ENCODE measurements at regions not wholly inside any gene's neighbourhood (a gene's known extent, or its start where the extent isn't known, plus 50 kb on each side); places are given as distances from the start of the nearest gene placed in this dataset.
A peak's percentile ranks its signal among the peaks of the same experiment; 100 is the strongest.

DNA sequence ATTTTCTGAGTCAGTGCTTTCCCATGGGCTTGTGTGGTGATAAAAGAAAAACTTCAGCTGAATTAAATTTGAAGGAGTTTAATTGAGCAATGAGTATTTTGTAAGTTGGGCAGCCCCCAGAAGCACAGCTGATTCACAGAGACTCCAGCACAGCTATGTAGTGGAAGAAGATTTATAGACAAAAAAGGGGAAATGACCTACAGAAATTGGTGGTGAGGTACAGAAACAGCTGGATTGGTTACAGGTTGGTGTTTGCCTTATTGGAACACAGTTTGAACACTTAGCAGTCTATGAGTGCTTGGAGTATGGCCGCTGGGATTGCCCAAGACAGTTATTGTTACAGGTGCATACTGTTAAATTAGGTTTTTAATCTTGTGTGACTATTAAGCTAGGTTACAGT is 96.9 kb upstream of the PTPRK start:
- Histone ChIP-seq H3K27me3 (ENCODE audit: control insufficient read depth, insufficient read depth, low read length) (no peaks in the 10 kb centered on the region), H3K36me3 (ENCODE audit: control insufficient read depth, insufficient read depth, low read length) (no peaks in the 10 kb centered on the region), H3K9me3 (ENCODE audit: control insufficient read depth, insufficient read depth, low read length) (peaks cover 3% of the 10 kb centered on the region), H3K27ac (ENCODE audit: low read depth, low read length) (no peak overlapping the region), H3K4me1 (ENCODE audit: control insufficient read depth, insufficient read depth, low read length) (no peaks in the 10 kb centered on the region), H3K4me3 (ENCODE audit: low read depth, low read length) (no peak overlapping the region)
- no CpG with 5 or more reads among the region's 1 CpG for WGBS (ENCODE audit: insufficient coverage)
- no peak for DNase-seq (ENCODE audit: low read depth in 4 of 6, low spot score in 6 of 6)

- Histone ChIP-seq H3K4me3 (ENCODE audit: low read depth, low read length) (no peak overlapping the region), H3K27ac (ENCODE audit: low read depth, low read length) (no peak overlapping the region), H3K27me3 (ENCODE audit: control insufficient read depth, insufficient read depth, low read length) (no peaks in the 10 kb centered on the region), H3K36me3 (ENCODE audit: control insufficient read depth, insufficient read depth, low read length) (no peaks in the 10 kb centered on the region), H3K9me3 (ENCODE audit: control insufficient read depth, insufficient read depth, low read length) (peaks cover 3% of the 10 kb centered on the region), H3K4me1 (ENCODE audit: control insufficient read depth, insufficient read depth, low read length) (no peaks in the 10 kb centered on the region)
- no peak for DNase-seq (ENCODE audit: low read depth in 4 of 6, low spot score in 6 of 6)
Measured at GRCh38 chr6:128616342-128616741, 95.9 kb upstream of the PTPRK start.

DNA sequence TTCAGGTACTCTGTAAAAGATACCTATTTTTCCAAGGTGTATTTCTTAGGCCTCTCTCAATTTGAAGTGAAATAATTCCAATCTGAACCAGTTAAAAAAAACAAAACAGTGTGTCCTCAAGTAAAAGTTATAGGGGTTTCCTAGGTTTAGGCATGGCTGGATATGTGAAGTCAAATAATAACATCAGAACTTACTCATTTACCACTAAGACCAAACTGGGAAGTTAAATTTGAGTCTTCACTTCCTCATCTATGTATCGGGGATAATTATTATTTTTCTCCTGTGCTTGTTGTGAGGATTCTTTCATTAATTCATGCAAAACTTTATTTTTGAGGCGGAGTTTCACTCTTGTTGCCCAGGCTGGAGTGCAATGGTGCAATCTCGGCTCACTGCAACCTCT is 86.2 kb upstream of the PTPRK start:
- Histone ChIP-seq H3K4me3 (ENCODE audit: low read depth, low read length) (no peak overlapping the region), H3K9me3 (ENCODE audit: control insufficient read depth, insufficient read depth, low read length) (no peaks in the 10 kb centered on the region), H3K36me3 (ENCODE audit: control insufficient read depth, insufficient read depth, low read length) (no peaks in the 10 kb centered on the region), H3K4me1 (ENCODE audit: control insufficient read depth, insufficient read depth, low read length) (no peaks in the 10 kb centered on the region), H3K27ac (ENCODE audit: low read depth, low read length) (no peak overlapping the region), H3K27me3 (ENCODE audit: control insufficient read depth, insufficient read depth, low read length) (no peaks in the 10 kb centered on the region)
- DNase-seq (ENCODE audit: low read depth in 4 of 6, low spot score in 6 of 6): no peak
- no CpG with 5 or more reads among the region's 3 CpGs for WGBS (ENCODE audit: insufficient coverage)

DNA sequence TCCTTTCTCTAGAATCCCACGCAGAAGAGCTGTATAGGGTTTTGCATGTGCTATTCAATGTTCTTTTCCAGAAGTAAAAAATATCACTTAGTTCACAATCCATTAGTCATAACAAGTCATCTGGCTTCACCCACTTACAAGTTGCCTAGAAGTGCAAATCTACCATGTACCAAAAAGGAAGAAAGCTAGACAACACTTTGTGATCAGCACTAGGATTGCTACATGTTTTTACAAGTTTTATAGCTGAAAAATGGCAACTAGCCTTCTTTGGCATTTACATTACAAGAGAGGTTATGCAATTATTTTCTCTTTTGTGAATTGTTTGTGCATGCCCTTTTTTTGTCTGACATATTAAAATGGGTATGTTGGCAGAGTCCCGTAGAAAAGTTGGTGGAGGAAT is 85.6 kb upstream of the PTPRK start:
- no peak overlapping the region for H3K4me3 ChIP-seq (ENCODE audit: low read depth, low read length)
- H3K27me3 ChIP-seq (ENCODE audit: control insufficient read depth, insufficient read depth, low read length): no peaks in the 10 kb centered on the region
- H3K36me3 ChIP-seq (ENCODE audit: control insufficient read depth, insufficient read depth, low read length): no peaks in the 10 kb centered on the region
- DNase-seq (ENCODE audit: low read depth in 4 of 6, low spot score in 6 of 6): no peak
- H3K4me1 ChIP-seq (ENCODE audit: control insufficient read depth, insufficient read depth, low read length): no peaks in the 10 kb centered on the region
- H3K27ac ChIP-seq (ENCODE audit: low read depth, low read length): no peak overlapping the region
- no peaks in the 10 kb centered on the region for H3K9me3 ChIP-seq (ENCODE audit: control insufficient read depth, insufficient read depth, low read length)
- WGBS (ENCODE audit: insufficient coverage): no CpG with 5 or more reads among the region's 2 CpGs

DNA sequence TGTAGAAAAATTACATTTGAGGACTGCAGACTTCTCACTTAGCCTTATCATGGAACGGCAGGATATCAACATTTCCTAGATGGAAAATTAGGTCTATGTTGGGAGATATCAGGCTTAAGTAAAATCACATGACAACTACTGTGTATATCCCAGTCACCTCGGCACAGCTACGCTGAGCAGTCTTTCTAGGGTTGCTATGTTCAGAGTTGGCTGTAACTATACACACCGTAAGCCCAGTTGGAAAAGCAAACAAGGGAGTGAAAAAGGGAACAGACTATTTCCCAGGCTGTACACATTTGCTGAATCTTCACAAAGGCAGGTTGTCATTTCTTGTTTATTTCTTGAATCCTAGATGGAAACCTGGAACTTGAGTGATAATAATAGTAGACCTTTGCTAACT is 80.7 kb upstream of the PTPRK start:
- H3K9me3 ChIP-seq (ENCODE audit: control insufficient read depth, insufficient read depth, low read length): no peaks in the 10 kb centered on the region
- 60% methylated on average over 3 of the region's 4 CpGs for WGBS (ENCODE audit: insufficient coverage)
- no peak overlapping the region for H3K27ac ChIP-seq (ENCODE audit: low read depth, low read length)
- peak in 1 of 6 donors; percentile 16 for DNase-seq (ENCODE audit: low read depth in 4 of 6, low spot score in 6 of 6)
- H3K4me3 ChIP-seq (ENCODE audit: low read depth, low read length): no peak overlapping the region
- no peaks in the 10 kb centered on the region for H3K27me3 ChIP-seq (ENCODE audit: control insufficient read depth, insufficient read depth, low read length)
- no peaks in the 10 kb centered on the region for H3K4me1 ChIP-seq (ENCODE audit: control insufficient read depth, insufficient read depth, low read length)
- H3K36me3 ChIP-seq (ENCODE audit: control insufficient read depth, insufficient read depth, low read length): no peaks in the 10 kb centered on the region

DNA sequence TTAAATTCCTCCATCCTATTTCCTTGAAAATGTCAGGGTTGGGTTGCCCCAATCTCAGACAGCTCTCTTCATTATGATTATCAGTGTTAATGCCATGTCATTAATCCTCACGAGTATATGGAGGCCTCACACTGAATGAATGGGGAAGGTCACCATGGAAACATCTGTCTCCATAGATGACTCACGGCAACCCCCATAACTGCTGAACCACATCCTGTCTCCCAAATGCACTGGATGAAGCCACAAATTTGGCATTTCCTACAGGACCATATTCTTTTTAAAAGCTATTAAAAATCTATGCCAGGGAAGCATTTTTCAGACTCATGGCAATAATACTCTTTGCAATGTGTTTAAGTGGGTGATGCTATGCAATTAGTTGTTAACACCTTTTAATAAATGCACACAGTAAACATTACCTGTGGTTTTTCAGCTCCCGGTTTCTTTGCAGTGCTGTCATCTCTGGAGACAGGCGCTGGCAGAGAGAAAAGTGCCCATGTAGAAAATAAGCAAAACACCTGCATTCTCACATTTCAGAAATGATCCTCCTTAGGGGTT is 80.1 kb upstream of the PTPRK start:
- Histone ChIP-seq H3K27me3 (ENCODE audit: control insufficient read depth, insufficient read depth, low read length) (no peaks in the 10 kb centered on the region), H3K36me3 (ENCODE audit: control insufficient read depth, insufficient read depth, low read length) (no peaks in the 10 kb centered on the region), H3K4me3 (ENCODE audit: low read depth, low read length) (no peak overlapping the region), H3K9me3 (ENCODE audit: control insufficient read depth, insufficient read depth, low read length) (no peaks in the 10 kb centered on the region), H3K4me1 (ENCODE audit: control insufficient read depth, insufficient read depth, low read length) (no peaks in the 10 kb centered on the region), H3K27ac (ENCODE audit: low read depth, low read length) (no peak overlapping the region)
- WGBS (ENCODE audit: insufficient coverage): no CpG with 5 or more reads among the region's 4 CpGs
- DNase-seq (ENCODE audit: low read depth in 4 of 6, low spot score in 6 of 6): peak in 1 of 6 donors; percentile 64

- Histone ChIP-seq H3K27me3 (ENCODE audit: control insufficient read depth, insufficient read depth, low read length) (no peaks in the 10 kb centered on the region), H3K27ac (ENCODE audit: low read depth, low read length) (no peak overlapping the region), H3K36me3 (ENCODE audit: control insufficient read depth, insufficient read depth, low read length) (no peaks in the 10 kb centered on the region), H3K9me3 (ENCODE audit: control insufficient read depth, insufficient read depth, low read length) (no peaks in the 10 kb centered on the region), H3K4me3 (ENCODE audit: low read depth, low read length) (no peak overlapping the region), H3K4me1 (ENCODE audit: control insufficient read depth, insufficient read depth, low read length) (no peaks in the 10 kb centered on the region)
- no CpG with 5 or more reads among the region's 2 CpGs for WGBS (ENCODE audit: insufficient coverage)
- DNase-seq (ENCODE audit: low read depth in 4 of 6, low spot score in 6 of 6): no peak
Measured at GRCh38 chr6:128599036-128599435, 78.6 kb upstream of the PTPRK start.

- DNase-seq (ENCODE audit: low read depth in 4 of 6, low spot score in 6 of 6): no peak
- no peak overlapping the region for H3K4me3 ChIP-seq (ENCODE audit: low read depth, low read length)
- no peak overlapping the region for H3K27ac ChIP-seq (ENCODE audit: low read depth, low read length)
- no peaks in the 10 kb centered on the region for H3K9me3 ChIP-seq (ENCODE audit: control insufficient read depth, insufficient read depth, low read length)
- H3K4me1 ChIP-seq (ENCODE audit: control insufficient read depth, insufficient read depth, low read length): no peaks in the 10 kb centered on the region
- WGBS (ENCODE audit: insufficient coverage): 83% methylated on average over 2 of the region's 2 CpGs
- no peaks in the 10 kb centered on the region for H3K27me3 ChIP-seq (ENCODE audit: control insufficient read depth, insufficient read depth, low read length)
- no peaks in the 10 kb centered on the region for H3K36me3 ChIP-seq (ENCODE audit: control insufficient read depth, insufficient read depth, low read length)
Measured at GRCh38 chr6:128598571-128598970, 78.2 kb upstream of the PTPRK start.

DNA sequence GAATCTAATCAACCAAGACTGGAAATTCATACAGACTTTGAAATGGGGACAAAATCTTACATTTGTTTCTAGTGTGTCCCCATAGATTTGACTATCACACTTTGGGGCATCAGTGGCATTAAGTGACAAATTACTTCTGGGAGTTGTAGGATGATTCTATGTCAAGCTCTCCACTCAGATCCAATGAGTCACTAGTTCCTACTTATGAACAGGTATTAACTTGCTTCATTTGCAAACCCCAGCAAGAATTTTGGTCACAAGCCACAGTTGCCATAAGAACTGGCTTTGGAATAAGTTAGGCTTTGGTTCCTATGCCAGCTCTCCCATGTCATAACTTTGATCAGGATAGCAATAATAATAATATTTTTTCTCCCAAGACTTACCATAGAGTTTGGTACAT is 77.6 kb upstream of the PTPRK start:
- no peaks in the 10 kb centered on the region for H3K9me3 ChIP-seq (ENCODE audit: control insufficient read depth, insufficient read depth, low read length)
- no peaks in the 10 kb centered on the region for H3K4me1 ChIP-seq (ENCODE audit: control insufficient read depth, insufficient read depth, low read length)
- no peak for DNase-seq (ENCODE audit: low read depth in 4 of 6, low spot score in 6 of 6)
- no peaks in the 10 kb centered on the region for H3K27me3 ChIP-seq (ENCODE audit: control insufficient read depth, insufficient read depth, low read length)
- H3K27ac ChIP-seq (ENCODE audit: low read depth, low read length): no peak overlapping the region
- no peak overlapping the region for H3K4me3 ChIP-seq (ENCODE audit: low read depth, low read length)
- no peaks in the 10 kb centered on the region for H3K36me3 ChIP-seq (ENCODE audit: control insufficient read depth, insufficient read depth, low read length)

- no peaks in the 10 kb centered on the region for H3K27me3 ChIP-seq (ENCODE audit: control insufficient read depth, insufficient read depth, low read length)
- H3K9me3 ChIP-seq (ENCODE audit: control insufficient read depth, insufficient read depth, low read length): no peaks in the 10 kb centered on the region
- H3K4me3 ChIP-seq (ENCODE audit: low read depth, low read length): no peak overlapping the region
- no peaks in the 10 kb centered on the region for H3K4me1 ChIP-seq (ENCODE audit: control insufficient read depth, insufficient read depth, low read length)
- DNase-seq (ENCODE audit: low read depth in 4 of 6, low spot score in 6 of 6): no peak
- no peak overlapping the region for H3K27ac ChIP-seq (ENCODE audit: low read depth, low read length)
- H3K36me3 ChIP-seq (ENCODE audit: control insufficient read depth, insufficient read depth, low read length): no peaks in the 10 kb centered on the region
Measured at GRCh38 chr6:128597004-128597403, 76.6 kb upstream of the PTPRK start.

All from spinal cord (tissue), 9 donors.